Osteocyte (in vitro differentiated cells): ENCODE measurements at regions not wholly inside any gene's neighbourhood (a gene's known extent, or its start where the extent isn't known, plus 50 kb on each side); places are given as distances from the start of the nearest gene placed in this dataset.
A peak's percentile ranks its signal among the peaks of the same experiment; 100 is the strongest.

ENCODE experiments used
- DNase-seq: peaks from one replicate; pipeline ENCODE4 v3.0.0; 2021; ENCODE audit warnings: mixed read lengths; ENCODE audit not compliant: unreplicated experiment; ENCODE audit errors: extremely low spot score
- H3K27ac Mint-ChIP-seq: one replicate; pipeline ENCODE4 v1.8.0; 2021; ENCODE audit warnings: mild to moderate bottlenecking, mixed read lengths; ENCODE audit not compliant: unreplicated experiment
- H3K27me3 Mint-ChIP-seq: one replicate; pipeline ENCODE4 v1.8.0; 2021; ENCODE audit warnings: mixed read lengths; ENCODE audit not compliant: unreplicated experiment
- H3K36me3 Mint-ChIP-seq: one replicate; pipeline ENCODE4 v1.8.0; 2021; ENCODE audit warnings: mixed read lengths; ENCODE audit not compliant: unreplicated experiment
- H3K4me1 Mint-ChIP-seq: one replicate; pipeline ENCODE4 v1.8.0; 2021; ENCODE audit warnings: mixed read lengths; ENCODE audit not compliant: unreplicated experiment
- H3K4me3 Mint-ChIP-seq: one replicate; pipeline ENCODE4 v1.8.0; 2021; ENCODE audit warnings: mild to moderate bottlenecking, moderate library complexity, mixed read lengths; ENCODE audit not compliant: unreplicated experiment
- H3K9me3 Mint-ChIP-seq: one replicate; pipeline ENCODE4 v1.8.0; 2021; ENCODE audit warnings: mixed read lengths; ENCODE audit not compliant: unreplicated experiment
- CTCF ChIP-seq: fragments of 200-600 bp; sonication (generic); IDR thresholded peaks from 2 replicates; pipeline ENCODE4 v1.5.0; 2021; ENCODE audit warnings: antibody characterized with exemption, mild to moderate bottlenecking, moderate library complexity

GRCh38 chr5:147961208-147961749, 54.9 kb upstream of the C5orf46 start:
- no peak for DNase-seq
- no peak for TF ChIP-seq CTCF
- H3K27ac Mint-ChIP-seq, result no peak overlapping the region
- H3K27me3 Mint-ChIP-seq, result no peaks in the 10 kb centered on the region
- no peak overlapping the region for H3K4me3 Mint-ChIP-seq
- H3K36me3 Mint-ChIP-seq, result peaks cover 10% of the 10 kb centered on the region
- no peaks in the 10 kb centered on the region for H3K9me3 Mint-ChIP-seq
- H3K4me1 Mint-ChIP-seq, result peaks cover 4% of the 10 kb centered on the region

GRCh38 chr5:147957901-147958300, 51.6 kb upstream of the C5orf46 start:
- Mint-ChIP-seq H3K9me3 (peaks cover 3% of the 10 kb centered on the region), H3K27ac (no peak overlapping the region), H3K4me1 (peaks cover 7% of the 10 kb centered on the region), H3K36me3 (peaks cover 7% of the 10 kb centered on the region), H3K27me3 (no peaks in the 10 kb centered on the region), H3K4me3 (no peak overlapping the region)
- DNase-seq, result no peak
- TF ChIP-seq CTCF, result no peak

- no peak for TF ChIP-seq CTCF
- Mint-ChIP-seq H3K36me3 (peaks cover 7% of the 10 kb centered on the region), H3K4me3 (no peak overlapping the region), H3K9me3 (peaks cover 3% of the 10 kb centered on the region), H3K4me1 (peaks cover 7% of the 10 kb centered on the region), H3K27ac (no peak overlapping the region), H3K27me3 (no peaks in the 10 kb centered on the region)
- no peak for DNase-seq
Measured at GRCh38 chr5:147956842-147957223, 50.5 kb upstream of the C5orf46 start.

- no peak for TF ChIP-seq CTCF
- Mint-ChIP-seq H3K4me1 (peaks cover 7% of the 10 kb centered on the region), H3K4me3 (no peak overlapping the region), H3K27me3 (no peaks in the 10 kb centered on the region), H3K27ac (peak overlapping the region; percentile 44), H3K9me3 (peaks cover 3% of the 10 kb centered on the region), H3K36me3 (peaks cover 7% of the 10 kb centered on the region)
- no peak for DNase-seq
Measured at GRCh38 chr5:147956064-147956841, 49.9 kb upstream of the C5orf46 start.
